HEK293T (cell line): ENCODE measurements at regions not wholly inside any gene's neighbourhood (a gene's known extent, or its start where the extent isn't known, plus 50 kb on each side); places are given as distances from the start of the nearest gene placed in this dataset.

ENCODE experiments used
- FOXK2 ChIP-seq: fragments of 450-650 bp; IDR thresholded peaks from 2 replicates; pipeline ENCODE4 v1.6.1; 2016; ENCODE audit warnings: mild to moderate bottlenecking
- L3MBTL2 ChIP-seq: fragments of 450-650 bp; conservative IDR thresholded peaks from 2 replicates; pipeline ENCODE4 v1.6.1; 2016; ENCODE audit warnings: mild to moderate bottlenecking
- LEF1 ChIP-seq: fragments of 450-650 bp; IDR thresholded peaks from 2 replicates; pipeline ENCODE4 v1.6.1; 2017; ENCODE audit warnings: mild to moderate bottlenecking, borderline replicate concordance
- SP1 ChIP-seq: fragments of 450-650 bp; IDR thresholded peaks from 2 replicates; pipeline ENCODE4 v1.6.1; 2017
- SUZ12 ChIP-seq: fragments of 450-650 bp; IDR thresholded peaks from 2 replicates; pipeline ENCODE4 v1.6.1; 2016; ENCODE audit warnings: mild to moderate bottlenecking
- ZNF384 ChIP-seq: fragments of 450-650 bp; IDR thresholded peaks from 2 replicates; pipeline ENCODE4 v1.6.1; 2016

GRCh38 chr7:25382869-25383268 is 154.6 kb upstream of the NPVF start:
- TF ChIP-seq FOXK2 (no peak), L3MBTL2 (no peak), SUZ12 (no peak), SP1 (no peak), LEF1 (no peak), ZNF384 (no peak)
